Activated naive CD4-positive, alpha-beta T cell treated with anti-CD3 and anti-CD28 coated beads, Interleukin-2, amount 10 ng/mL, durations not matched to agents 7 days and 5 days (primary cell): ENCODE measurements at regions not wholly inside any gene's neighbourhood (a gene's known extent, or its start where the extent isn't known, plus 50 kb on each side); places are given as distances from the start of the nearest gene placed in this dataset.
"Not testable (repeated sequence)": the region's sequence is repeated elsewhere in the genome, so short reads cannot be mapped to it uniquely, and the experiment has no call there.

Experiments used
- CTCF ChIA-PET: fragments of 350-600 bp; sonication (Branson Sonifier 250); formaldehyde crosslinking; loops from one replicate; lab custom pipeline; 2021; ENCODE audit warnings: antibody characterized with exemption; lab: Charles Lee
- DNase-seq: peaks from one replicate; pipeline ENCODE4 v3.0.0-alpha.2; 2020
- H3K27ac Mint-ChIP-seq: one replicate; pipeline ENCODE4 v1.8.0; 2021; ENCODE audit warnings: mild to moderate bottlenecking, moderate library complexity, mixed read lengths
- H3K27me3 Mint-ChIP-seq: one replicate; pipeline ENCODE4 v1.8.0; 2021; ENCODE audit warnings: mild to moderate bottlenecking, mixed read lengths
- H3K36me3 Mint-ChIP-seq: one replicate; pipeline ENCODE4 v1.8.0; 2021; ENCODE audit warnings: mixed read lengths
- H3K4me1 Mint-ChIP-seq: one replicate; pipeline ENCODE4 v1.8.0; 2021; ENCODE audit warnings: mixed read lengths
- H3K4me3 Mint-ChIP-seq: one replicate; pipeline ENCODE4 v1.8.0; 2021; ENCODE audit warnings: mild to moderate bottlenecking, moderate library complexity, mixed read lengths
- H3K9me3 Mint-ChIP-seq: one replicate; pipeline ENCODE4 v1.8.0; 2021; ENCODE audit warnings: mixed read lengths

DNA sequence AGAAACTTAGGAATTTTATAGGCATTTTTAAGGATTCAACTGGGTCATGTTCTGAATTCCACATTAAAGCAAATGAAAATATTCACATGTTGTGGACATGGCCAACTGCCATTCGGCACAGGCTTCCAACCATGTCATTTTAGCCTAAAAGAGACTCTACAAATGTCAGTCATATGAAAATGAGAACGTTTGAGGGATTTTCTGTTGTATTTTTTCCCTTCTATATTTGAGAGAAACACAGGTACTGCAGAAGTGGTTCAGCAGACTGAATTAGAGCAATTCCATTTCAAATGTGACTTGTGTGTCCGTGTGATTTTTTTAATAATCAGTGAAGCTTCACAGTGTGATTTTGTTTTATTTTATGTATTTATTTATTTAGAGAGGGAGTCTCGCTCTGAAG, 124.3 kb downstream of the TP53TG3F start:
- H3K36me3 Mint-ChIP-seq, CTCF ChIA-PET, H3K9me3 Mint-ChIP-seq, H3K27me3 Mint-ChIP-seq, H3K27ac Mint-ChIP-seq, DNase-seq, H3K4me3 Mint-ChIP-seq, H3K4me1 Mint-ChIP-seq: not testable (repeated sequence)

DNA sequence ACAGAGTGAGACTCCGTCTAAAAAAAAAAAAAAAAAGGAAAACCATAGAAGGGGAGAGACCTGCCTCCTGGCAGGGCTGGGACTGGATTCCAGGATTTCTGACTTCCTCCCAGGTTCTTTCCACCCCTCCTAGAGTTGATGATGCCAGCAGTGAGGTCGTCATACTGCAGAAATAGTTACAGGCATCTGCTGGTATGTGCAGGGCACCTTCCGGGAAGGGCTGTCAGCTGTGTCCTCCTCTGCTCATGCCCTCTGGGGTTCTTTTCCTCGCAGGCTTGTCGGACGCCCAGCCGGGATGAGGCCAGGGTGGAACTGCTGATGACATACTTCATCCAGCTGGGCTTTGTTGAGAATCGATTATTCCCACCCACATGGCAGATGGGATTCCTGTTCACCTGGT, 129.2 kb downstream of the TP53TG3F start:
- H3K4me3 Mint-ChIP-seq, CTCF ChIA-PET, H3K9me3 Mint-ChIP-seq, DNase-seq, H3K36me3 Mint-ChIP-seq, H3K27ac Mint-ChIP-seq, H3K4me1 Mint-ChIP-seq, H3K27me3 Mint-ChIP-seq: not testable (repeated sequence)

DNA sequence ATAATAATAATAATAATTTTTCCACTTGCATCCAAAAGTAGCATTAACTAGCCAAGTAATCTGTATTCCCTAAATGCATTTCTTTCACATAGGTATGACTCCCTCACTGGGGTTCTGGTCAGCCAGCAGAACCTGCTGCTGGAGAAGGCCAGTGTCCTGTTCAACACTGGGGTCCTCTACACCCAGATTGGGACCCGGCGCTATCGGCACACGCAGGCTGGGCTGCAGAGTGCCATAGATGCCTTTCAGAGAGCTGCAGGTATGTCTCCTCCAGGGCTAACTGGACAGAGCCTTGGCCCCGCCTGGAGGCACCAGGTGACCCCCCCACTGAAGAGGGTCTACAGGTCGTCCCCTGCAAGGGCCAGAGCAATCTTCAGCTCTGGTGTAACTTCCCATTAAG, 133.9 kb downstream of the TP53TG3F start:
- not testable (repeated sequence) for H3K4me1 Mint-ChIP-seq, H3K4me3 Mint-ChIP-seq

DNA sequence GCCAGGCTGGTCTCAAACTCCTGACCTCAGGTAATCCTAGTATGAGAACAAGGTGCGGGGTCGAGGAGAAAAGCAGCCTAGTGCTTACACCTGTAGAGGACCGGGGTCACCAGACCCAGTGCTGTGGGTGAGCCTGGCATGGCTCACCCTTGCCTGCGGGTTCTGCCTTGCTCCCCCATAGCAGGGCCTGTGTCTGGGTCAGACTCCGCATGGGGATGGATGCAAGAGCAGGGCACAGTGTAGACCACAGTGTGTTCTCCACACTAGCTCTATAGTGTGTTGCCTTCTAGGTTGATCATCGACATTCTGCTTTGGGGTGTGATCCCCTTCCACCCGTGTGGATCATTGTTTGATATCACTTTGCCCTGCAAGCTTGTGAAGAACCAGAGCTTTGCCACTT, 135.7 kb downstream of the TP53TG3F start:
- H3K27me3 Mint-ChIP-seq, DNase-seq, CTCF ChIA-PET, H3K36me3 Mint-ChIP-seq, H3K4me3 Mint-ChIP-seq, H3K4me1 Mint-ChIP-seq, H3K9me3 Mint-ChIP-seq, H3K27ac Mint-ChIP-seq: not testable (repeated sequence)

More for the DNA sequence above, 133.9 kb downstream of the TP53TG3F start:
- DNase-seq, H3K27ac Mint-ChIP-seq, H3K9me3 Mint-ChIP-seq, CTCF ChIA-PET, H3K36me3 Mint-ChIP-seq, H3K27me3 Mint-ChIP-seq: not testable (repeated sequence)

DNA sequence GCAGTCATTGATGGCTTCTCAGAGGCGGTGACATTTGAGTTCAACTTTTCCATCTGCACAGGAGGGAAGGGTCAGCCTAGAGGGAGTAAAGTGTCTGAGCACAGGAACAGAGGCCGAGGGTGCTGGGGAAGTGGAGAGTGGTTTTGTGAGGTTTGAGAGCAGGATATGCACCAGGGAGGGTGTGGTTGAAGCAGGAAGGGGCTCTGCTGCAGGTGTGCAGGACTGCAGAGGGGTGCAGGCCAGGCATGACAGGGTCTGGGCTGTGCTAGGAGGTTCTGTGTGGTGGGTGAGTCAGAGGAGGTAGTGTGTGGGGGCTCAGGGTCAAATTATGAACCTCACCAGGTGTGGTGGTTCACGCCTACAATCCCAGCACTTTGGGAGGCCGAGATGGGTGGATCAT, 141.6 kb downstream of the TP53TG3F start:
- H3K9me3 Mint-ChIP-seq, DNase-seq, H3K4me3 Mint-ChIP-seq, H3K27ac Mint-ChIP-seq, H3K27me3 Mint-ChIP-seq, H3K36me3 Mint-ChIP-seq, H3K4me1 Mint-ChIP-seq, CTCF ChIA-PET: not testable (repeated sequence)

DNA sequence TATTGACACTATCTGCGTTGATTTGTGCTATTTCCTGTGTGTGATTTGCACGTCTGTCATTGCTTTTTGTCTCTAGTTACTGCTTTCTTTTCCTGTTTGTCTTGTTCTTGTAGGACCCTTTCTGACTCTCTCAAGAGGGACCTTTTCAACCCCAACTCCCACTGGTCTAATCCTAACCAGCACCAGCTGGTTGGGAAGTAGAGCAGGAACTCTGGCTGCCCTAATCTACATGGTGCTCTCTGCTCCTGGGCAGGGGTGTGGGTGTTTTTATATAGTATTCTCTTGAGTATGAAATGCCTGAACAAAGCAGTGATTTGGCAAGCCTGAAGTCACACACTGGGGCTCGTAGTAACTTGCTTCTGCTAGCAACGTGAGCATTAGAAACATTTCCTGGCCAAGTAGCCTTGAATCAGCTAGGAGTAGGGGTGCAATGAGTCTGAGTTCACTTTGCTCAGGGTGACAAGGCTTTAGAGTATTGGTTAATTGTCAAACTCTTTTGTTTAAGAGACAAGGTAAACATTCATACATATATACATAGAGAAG, 164.2 kb downstream of the TP53TG3F start:
- DNase-seq, CTCF ChIA-PET, H3K27me3 Mint-ChIP-seq, H3K36me3 Mint-ChIP-seq, H3K4me1 Mint-ChIP-seq, H3K9me3 Mint-ChIP-seq, H3K4me3 Mint-ChIP-seq, H3K27ac Mint-ChIP-seq: not testable (repeated sequence)

DNA sequence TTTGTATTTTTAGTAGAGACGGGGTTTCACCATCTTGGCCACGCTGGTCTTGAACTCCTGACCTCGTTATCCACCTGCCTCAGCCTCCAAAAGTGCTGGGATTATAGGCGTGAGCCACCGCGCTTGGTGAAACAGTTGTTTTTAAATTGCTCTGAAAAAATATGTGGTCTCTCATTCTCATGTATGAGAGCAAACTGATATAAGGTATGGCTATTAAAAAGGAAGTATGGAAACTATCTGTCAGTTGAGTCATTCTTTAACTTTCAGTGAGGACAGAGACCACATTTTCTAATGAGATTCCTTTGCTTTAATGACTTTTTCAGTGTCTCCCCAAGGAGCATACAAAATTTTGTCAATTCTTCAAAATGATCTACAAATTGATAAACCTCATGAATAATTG, 169.5 kb downstream of the TP53TG3F start:
- DNase-seq, H3K4me3 Mint-ChIP-seq, H3K4me1 Mint-ChIP-seq, H3K9me3 Mint-ChIP-seq, H3K36me3 Mint-ChIP-seq, CTCF ChIA-PET, H3K27me3 Mint-ChIP-seq, H3K27ac Mint-ChIP-seq: not testable (repeated sequence)

DNA sequence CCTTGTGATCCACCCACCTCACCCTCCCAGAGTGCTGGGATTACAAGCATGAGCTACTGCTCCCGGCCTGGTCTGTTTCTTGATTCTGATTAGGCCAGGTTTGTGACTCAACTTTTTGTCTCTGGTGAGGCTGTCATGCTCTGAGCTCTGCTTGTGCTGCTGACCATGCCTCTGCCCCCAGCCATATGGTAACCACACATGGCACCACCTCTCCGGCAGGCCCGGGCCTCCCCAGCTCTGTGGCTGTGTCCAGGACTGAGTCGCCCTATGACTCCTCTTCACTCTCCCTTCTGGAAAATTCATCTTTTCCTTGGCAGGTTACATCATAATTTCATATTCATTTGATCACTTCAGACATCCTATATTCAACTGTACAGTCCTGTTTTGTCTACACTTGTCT, 172.3 kb downstream of the TP53TG3F start:
- CTCF ChIA-PET, H3K9me3 Mint-ChIP-seq, H3K36me3 Mint-ChIP-seq, H3K27me3 Mint-ChIP-seq, DNase-seq, H3K27ac Mint-ChIP-seq, H3K4me1 Mint-ChIP-seq, H3K4me3 Mint-ChIP-seq: not testable (repeated sequence)

DNA sequence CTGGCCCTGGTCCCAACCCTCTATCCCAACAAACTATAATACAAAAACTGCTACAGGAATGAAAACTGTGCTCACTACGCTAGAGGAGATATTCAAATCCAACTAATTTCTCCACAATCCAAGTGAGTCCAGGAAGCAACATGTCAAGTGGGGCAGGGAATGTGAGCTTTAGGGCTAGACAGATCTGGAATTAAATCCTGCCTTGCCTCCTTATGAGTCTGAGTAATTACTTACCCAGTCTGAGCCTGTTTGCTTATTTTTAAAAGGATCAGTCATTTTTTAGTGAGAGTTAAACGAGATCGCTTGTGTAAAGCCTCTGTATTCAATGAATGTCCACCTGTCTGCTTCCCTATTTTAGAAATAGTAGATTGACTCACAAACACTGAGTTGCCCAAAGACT, 174.6 kb downstream of the TP53TG3F start:
- H3K27me3 Mint-ChIP-seq, H3K9me3 Mint-ChIP-seq, H3K27ac Mint-ChIP-seq, CTCF ChIA-PET, DNase-seq, H3K4me3 Mint-ChIP-seq, H3K36me3 Mint-ChIP-seq, H3K4me1 Mint-ChIP-seq: not testable (repeated sequence)

DNA sequence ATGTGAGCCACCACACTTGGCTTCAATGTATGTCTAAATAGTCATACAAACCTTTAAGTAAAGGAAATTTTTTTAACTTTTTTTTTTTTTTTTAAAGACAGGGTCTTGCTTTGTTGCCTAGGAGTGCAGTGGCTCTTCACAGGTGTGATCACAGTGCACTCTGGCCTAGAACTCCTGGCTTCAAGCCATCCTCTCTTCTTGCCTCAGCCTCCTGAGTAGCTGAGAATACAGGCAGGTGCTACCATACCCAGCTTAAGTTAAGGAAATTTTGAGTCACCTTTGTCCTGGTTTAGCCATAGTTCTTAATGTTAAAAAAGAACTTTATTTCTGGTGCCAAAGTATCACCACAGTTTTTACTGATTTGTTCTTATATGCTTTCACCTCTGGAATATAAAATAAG, 177.3 kb downstream of the TP53TG3F start:
- CTCF ChIA-PET, H3K27me3 Mint-ChIP-seq, H3K9me3 Mint-ChIP-seq, H3K4me1 Mint-ChIP-seq, H3K4me3 Mint-ChIP-seq, H3K27ac Mint-ChIP-seq, DNase-seq, H3K36me3 Mint-ChIP-seq: not testable (repeated sequence)

DNA sequence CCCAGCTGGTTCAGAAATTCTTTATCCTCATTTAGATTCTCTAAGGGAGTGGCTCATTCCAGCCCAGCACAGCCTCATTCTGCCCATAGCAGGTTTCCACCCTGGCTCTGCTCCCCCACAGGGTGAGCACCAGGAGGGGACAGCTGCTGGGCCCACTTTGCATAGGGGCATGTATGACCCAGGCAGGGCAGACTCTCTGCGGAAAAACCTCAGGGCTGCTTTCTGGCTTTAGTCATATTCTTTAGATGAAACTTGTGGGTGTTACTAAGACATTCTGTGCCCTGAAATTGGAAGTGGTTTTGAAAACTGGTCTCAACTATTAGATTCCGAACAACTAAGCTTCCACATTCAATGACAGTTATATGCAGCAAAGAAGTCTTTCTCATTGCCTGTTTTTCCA, 183.9 kb downstream of the TP53TG3F start:
- CTCF ChIA-PET, H3K27me3 Mint-ChIP-seq, H3K4me3 Mint-ChIP-seq, H3K9me3 Mint-ChIP-seq, DNase-seq, H3K4me1 Mint-ChIP-seq, H3K27ac Mint-ChIP-seq, H3K36me3 Mint-ChIP-seq: not testable (repeated sequence)

DNA sequence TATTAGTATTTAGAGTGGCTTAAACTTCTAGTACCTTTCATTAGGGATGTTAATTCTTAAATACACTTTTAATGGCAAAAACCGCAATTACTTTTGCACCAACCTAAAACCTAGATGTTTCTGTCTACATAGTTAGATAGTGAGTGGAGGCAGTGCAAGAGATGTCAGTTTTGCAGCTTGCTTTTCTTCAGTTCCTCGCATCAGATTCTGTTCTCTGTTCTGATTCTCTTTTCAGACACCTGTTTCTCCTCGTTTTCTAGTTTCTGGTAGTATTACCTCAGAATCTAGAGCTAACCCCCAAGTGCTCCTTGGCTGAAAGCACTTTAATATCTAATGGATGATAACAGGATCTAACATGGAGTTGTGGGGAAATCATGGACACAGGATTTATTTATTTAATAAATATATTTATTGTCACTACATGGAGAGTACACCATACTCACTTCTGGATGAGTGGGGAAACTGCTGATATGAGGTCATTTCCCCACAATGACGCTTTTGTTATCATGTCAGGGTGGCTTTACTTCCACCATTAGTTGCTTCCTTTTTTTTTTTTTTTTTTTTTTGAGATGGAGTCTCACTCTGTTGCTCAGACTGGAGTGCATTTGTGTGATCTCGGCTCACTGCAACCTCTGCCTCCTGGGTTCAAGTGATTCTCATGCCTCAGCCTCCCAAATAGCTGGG, 184.4 kb downstream of the TP53TG3F start:
- H3K36me3 Mint-ChIP-seq, CTCF ChIA-PET, H3K27me3 Mint-ChIP-seq, H3K4me1 Mint-ChIP-seq, H3K4me3 Mint-ChIP-seq, H3K27ac Mint-ChIP-seq, DNase-seq, H3K9me3 Mint-ChIP-seq: not testable (repeated sequence)

DNA sequence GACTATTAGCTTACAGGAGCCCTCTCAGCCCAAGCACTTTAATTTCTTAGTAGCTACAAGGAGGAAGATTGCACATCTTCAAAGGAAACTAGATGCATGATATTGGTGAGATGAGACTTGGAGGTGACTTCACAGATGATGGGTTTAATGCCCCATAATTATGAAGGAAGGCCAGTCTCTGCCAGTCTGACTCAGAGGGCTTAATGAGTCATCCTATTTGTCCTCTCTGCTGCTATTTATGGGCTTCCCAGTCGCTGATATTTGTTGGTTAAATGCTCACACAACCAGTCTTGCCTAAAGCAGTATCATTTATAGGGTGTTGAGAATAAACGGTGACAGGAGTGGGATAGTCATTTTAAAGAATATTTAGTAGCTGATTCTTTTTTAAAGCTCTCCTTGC, 187.0 kb downstream of the TP53TG3F start:
- H3K27me3 Mint-ChIP-seq, CTCF ChIA-PET, H3K9me3 Mint-ChIP-seq, H3K27ac Mint-ChIP-seq, H3K4me3 Mint-ChIP-seq, H3K4me1 Mint-ChIP-seq, DNase-seq, H3K36me3 Mint-ChIP-seq: not testable (repeated sequence)

DNA sequence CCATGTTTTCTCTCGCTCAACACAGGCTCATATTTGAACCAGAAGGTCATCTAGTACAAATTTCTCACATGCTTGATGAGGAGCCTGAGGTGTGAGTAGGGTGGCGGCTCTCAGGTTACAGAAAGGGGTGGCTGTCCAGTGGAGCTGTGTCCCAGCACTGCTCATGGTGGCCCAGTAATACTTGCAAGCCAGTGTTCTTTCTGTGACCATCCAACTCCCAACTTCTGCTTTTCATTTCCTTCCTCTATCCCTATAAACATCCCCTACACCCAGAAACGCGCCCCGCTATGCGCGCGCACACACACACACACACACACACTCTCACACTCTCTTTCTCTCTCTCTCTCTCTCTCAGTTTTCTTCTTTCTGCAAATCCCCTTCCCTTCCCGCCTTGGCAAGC, 196.3 kb downstream of the TP53TG3F start:
- H3K27me3 Mint-ChIP-seq, H3K36me3 Mint-ChIP-seq, CTCF ChIA-PET, H3K9me3 Mint-ChIP-seq, DNase-seq, H3K4me3 Mint-ChIP-seq, H3K4me1 Mint-ChIP-seq, H3K27ac Mint-ChIP-seq: not testable (repeated sequence)

DNA sequence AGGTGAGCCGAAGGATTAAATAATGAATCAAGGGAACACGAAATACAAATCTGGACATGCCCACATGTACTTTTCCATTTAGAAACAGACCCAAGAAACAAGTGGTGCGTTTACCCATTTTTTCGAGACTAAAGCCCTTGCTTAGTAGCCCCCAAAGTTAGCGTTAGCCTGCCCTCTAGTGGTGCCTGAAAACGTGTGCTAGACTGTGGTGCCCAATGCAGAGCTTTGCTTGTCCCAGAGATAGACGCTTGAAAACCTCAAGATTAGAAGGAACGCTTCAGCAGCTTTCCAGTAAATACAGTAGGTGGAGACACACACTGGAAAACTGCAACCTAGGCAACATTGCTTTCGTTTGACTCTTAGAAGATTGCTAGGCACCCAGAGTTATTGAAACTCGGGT, 197.0 kb downstream of the TP53TG3F start:
- H3K27ac Mint-ChIP-seq, H3K4me1 Mint-ChIP-seq, DNase-seq, H3K9me3 Mint-ChIP-seq, CTCF ChIA-PET, H3K4me3 Mint-ChIP-seq, H3K36me3 Mint-ChIP-seq, H3K27me3 Mint-ChIP-seq: not testable (repeated sequence)

DNA sequence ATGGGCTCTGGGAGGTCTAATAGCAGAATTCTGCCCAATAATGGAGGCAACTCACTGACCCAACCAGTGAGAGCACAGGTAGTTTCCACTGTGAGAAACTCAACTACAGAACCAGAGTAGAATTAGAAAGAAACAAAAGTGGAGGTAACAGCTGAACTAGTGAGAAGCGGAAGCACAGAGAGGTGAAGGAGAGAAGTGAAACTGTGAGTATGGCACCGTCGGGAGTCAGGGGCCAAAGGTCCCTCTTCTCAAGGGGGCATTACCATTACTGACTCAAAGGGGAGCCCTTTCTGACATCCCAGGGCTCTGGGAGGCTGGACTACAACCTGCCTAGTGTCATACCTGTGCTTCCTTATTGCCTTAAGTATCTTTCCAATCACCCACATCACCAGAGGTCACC, 198.3 kb downstream of the TP53TG3F start:
- H3K27me3 Mint-ChIP-seq, DNase-seq, H3K4me1 Mint-ChIP-seq, H3K27ac Mint-ChIP-seq, H3K36me3 Mint-ChIP-seq, CTCF ChIA-PET, H3K4me3 Mint-ChIP-seq, H3K9me3 Mint-ChIP-seq: not testable (repeated sequence)
